Loucy (cell line): ENCODE measurements at regions not wholly inside any gene's neighbourhood (a gene's known extent, or its start where the extent isn't known, plus 50 kb on each side); places are given as distances from the start of the nearest gene placed in this dataset.

Experiments
- H2AFZ ChIP-seq: fragments of 200-600 bp; sonication (generic); 2 replicates; pipeline ENCODE4 v1.6.0; 2016; ENCODE audit warnings: antibody characterized with exemption, mild to moderate bottlenecking, low read length, moderate library complexity
- H3F3A ChIP-seq: fragments of 200-600 bp; 2 replicates; pipeline ENCODE4 v1.6.0; 2016; ENCODE audit warnings: antibody characterized with exemption, low read depth, mild to moderate bottlenecking
- H3K27me3 ChIP-seq: fragments of 200-600 bp; sonication (generic); 2 replicates; pipeline ENCODE4 v1.6.1; 2014; ENCODE audit warnings: low read length, mild to moderate bottlenecking; ENCODE audit not compliant: insufficient read depth, poor library complexity, severe bottlenecking
- H3K36me3 ChIP-seq: fragments of 200-600 bp; sonication (generic); 2 replicates; pipeline ENCODE4 v1.6.1; 2016; ENCODE audit warnings: low read length; ENCODE audit not compliant: insufficient read depth
- H3K4me1 ChIP-seq: fragments of 200-600 bp; sonication (generic); 2 replicates; pipeline ENCODE4 v1.5.1; 2014; ENCODE audit warnings: low read length, mild to moderate bottlenecking; ENCODE audit not compliant: insufficient read depth, poor library complexity, severe bottlenecking
- H3K4me2 ChIP-seq: fragments of 200-600 bp; sonication (generic); 2 replicates; pipeline ENCODE4 v1.6.0; 2014; ENCODE audit warnings: antibody characterized with exemption, low read length, low read depth, mild to moderate bottlenecking; ENCODE audit not compliant: poor library complexity, severe bottlenecking
- H3K4me3 ChIP-seq: fragments of 200-600 bp; sonication (generic); 2 replicates; pipeline ENCODE4 v1.5.1; 2014; ENCODE audit warnings: low read length, mild to moderate bottlenecking, mixed read lengths; ENCODE audit not compliant: poor library complexity, severe bottlenecking
- H3K79me2 ChIP-seq: fragments of 200-600 bp; sonication (generic); 2 replicates; pipeline ENCODE4 v1.6.1; 2014; ENCODE audit warnings: low read length; ENCODE audit not compliant: insufficient read depth
- H3K9ac ChIP-seq: fragments of 200-600 bp; sonication (generic); 2 replicates; pipeline ENCODE4 v1.6.0; 2014; ENCODE audit warnings: mild to moderate bottlenecking, low read depth, low read length, moderate library complexity; ENCODE audit not compliant: poor library complexity, severe bottlenecking
- H3K9me2 ChIP-seq: fragments of 200-600 bp; sonication (generic); replicated peaks from 2 replicates; pipeline ENCODE4 v1.6.1; 2016; ENCODE audit warnings: low read depth, low read length, mixed read lengths
- H3K9me3 ChIP-seq: fragments of 200-600 bp; sonication (generic); 2 replicates; pipeline ENCODE4 v1.6.1; 2014; ENCODE audit warnings: mild to moderate bottlenecking, antibody characterized with exemption, low read length, low read depth; ENCODE audit not compliant: insufficient read depth
- H4K20me1 ChIP-seq: fragments of 200-600 bp; sonication (generic); 2 replicates; pipeline ENCODE4 v1.6.0; 2014; ENCODE audit warnings: antibody characterized with exemption, low read length, mild to moderate bottlenecking; ENCODE audit not compliant: insufficient read depth, poor library complexity, severe bottlenecking
- EZH2phosphoT487 ChIP-seq: fragments of 200-600 bp; IDR thresholded peaks from 2 replicates; pipeline ENCODE4 v1.6.1; 2018; ENCODE audit warnings: antibody characterized with exemption, mild to moderate bottlenecking, moderate library complexity, borderline replicate concordance
- TF ChIP-seq, protein P1 (sequence below): fragments of 200-600 bp; sonication (generic); conservative IDR thresholded peaks from 2 replicates; pipeline ENCODE4 v1.5.1; 2014; ENCODE audit warnings: mild to moderate bottlenecking, antibody characterized with exemption, low read length

DNA sequence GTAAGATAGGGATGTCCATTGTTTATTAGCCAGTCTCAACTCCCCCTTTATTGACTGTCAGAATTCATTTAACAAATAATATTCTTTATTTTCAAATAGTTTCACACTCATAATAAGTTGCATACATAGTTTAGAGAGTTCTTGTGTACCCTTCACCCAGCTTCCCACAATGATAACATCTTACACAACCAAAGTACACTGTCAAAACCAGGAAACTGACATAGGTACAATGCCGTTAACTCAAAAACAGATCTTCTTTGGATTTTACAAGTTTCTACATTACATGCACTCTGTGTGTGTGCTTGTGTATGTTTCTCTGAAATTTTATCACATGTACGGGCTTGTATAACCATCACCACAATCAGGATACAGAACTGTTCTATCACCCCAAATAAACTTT is 64.4 kb upstream of the IFNLR1 start:
- H3K9ac ChIP-seq, result no peak overlapping the region
- no peaks in the 10 kb centered on the region for H3K9me3 ChIP-seq
- no peaks in the 10 kb centered on the region for H4K20me1 ChIP-seq
- H3K4me2 ChIP-seq, result no peak overlapping the region
- no peaks in the 10 kb centered on the region for H3K36me3 ChIP-seq
- no peaks in the 10 kb centered on the region for H3K9me2 ChIP-seq
- H3K79me2 ChIP-seq, result no peaks in the 10 kb centered on the region
- H3F3A ChIP-seq, result no peaks in the 10 kb centered on the region
- H3K4me1 ChIP-seq, result no peaks in the 10 kb centered on the region
- no peaks in the 10 kb centered on the region for H3K27me3 ChIP-seq
- H2AFZ ChIP-seq, result no peak overlapping the region
- no peak overlapping the region for H3K4me3 ChIP-seq
- TF ChIP-seq, protein P1, sequence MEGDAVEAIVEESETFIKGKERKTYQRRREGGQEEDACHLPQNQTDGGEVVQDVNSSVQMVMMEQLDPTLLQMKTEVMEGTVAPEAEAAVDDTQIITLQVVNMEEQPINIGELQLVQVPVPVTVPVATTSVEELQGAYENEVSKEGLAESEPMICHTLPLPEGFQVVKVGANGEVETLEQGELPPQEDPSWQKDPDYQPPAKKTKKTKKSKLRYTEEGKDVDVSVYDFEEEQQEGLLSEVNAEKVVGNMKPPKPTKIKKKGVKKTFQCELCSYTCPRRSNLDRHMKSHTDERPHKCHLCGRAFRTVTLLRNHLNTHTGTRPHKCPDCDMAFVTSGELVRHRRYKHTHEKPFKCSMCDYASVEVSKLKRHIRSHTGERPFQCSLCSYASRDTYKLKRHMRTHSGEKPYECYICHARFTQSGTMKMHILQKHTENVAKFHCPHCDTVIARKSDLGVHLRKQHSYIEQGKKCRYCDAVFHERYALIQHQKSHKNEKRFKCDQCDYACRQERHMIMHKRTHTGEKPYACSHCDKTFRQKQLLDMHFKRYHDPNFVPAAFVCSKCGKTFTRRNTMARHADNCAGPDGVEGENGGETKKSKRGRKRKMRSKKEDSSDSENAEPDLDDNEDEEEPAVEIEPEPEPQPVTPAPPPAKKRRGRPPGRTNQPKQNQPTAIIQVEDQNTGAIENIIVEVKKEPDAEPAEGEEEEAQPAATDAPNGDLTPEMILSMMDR, result no peak
- TF ChIP-seq EZH2phosphoT487, result no peak

DNA sequence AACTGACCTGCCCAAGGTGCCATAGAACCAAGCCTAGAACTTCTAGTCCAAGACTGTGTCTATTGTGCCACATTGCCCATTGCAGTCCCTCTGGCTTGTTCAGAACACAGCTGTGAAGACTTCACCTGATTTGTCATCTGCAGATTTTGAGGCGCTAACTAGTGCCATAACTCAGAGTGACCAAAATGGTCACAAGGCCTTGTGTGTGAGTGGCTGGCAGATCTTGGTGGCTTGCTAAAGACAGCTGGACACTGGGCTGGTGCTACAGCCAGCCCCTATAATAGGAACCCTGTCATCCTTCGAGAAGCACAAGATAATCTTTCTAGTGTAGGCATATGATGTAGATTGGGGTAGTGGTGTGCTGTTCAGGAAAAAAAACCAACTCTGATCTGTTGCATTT is 63.7 kb upstream of the IFNLR1 start:
- H3K4me2 ChIP-seq, result no peak overlapping the region
- H3K9me2 ChIP-seq, result no peaks in the 10 kb centered on the region
- H3K79me2 ChIP-seq, result no peaks in the 10 kb centered on the region
- H4K20me1 ChIP-seq, result no peaks in the 10 kb centered on the region
- H3K27me3 ChIP-seq, result no peaks in the 10 kb centered on the region
- TF ChIP-seq, protein P1, result no peak
- TF ChIP-seq EZH2phosphoT487, result no peak
- no peaks in the 10 kb centered on the region for H3K4me1 ChIP-seq
- no peak overlapping the region for H3K9ac ChIP-seq
- no peak overlapping the region for H3K4me3 ChIP-seq
- no peaks in the 10 kb centered on the region for H3K36me3 ChIP-seq
- H3K9me3 ChIP-seq, result no peaks in the 10 kb centered on the region
- H2AFZ ChIP-seq, result no peak overlapping the region
- H3F3A ChIP-seq, result no peaks in the 10 kb centered on the region

DNA sequence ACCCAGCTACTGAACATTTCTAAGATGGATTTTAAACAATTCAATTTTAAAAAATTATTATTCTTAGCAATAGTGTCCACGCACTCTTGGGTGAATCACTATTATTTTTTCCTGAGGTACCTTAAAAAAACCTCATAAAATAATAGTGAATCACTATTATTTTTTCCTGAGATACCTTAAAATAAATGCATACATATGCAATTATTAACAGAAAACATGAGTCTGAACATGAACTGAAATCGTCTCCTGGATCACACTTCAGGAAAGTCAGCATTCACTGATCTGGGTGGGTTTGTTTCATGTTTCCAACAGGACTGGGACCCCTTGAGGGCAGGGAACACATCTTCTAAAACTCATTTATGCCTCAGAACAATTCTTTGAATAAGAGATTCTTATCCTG is 63.1 kb upstream of the IFNLR1 start:
- Histone ChIP-seq H3F3A (no peaks in the 10 kb centered on the region), H3K4me1 (no peaks in the 10 kb centered on the region), H3K4me2 (no peak overlapping the region), H4K20me1 (no peaks in the 10 kb centered on the region), H2AFZ (no peak overlapping the region), H3K9me3 (no peaks in the 10 kb centered on the region), H3K4me3 (no peak overlapping the region), H3K9ac (no peak overlapping the region), H3K9me2 (no peaks in the 10 kb centered on the region), H3K79me2 (no peaks in the 10 kb centered on the region), H3K36me3 (no peaks in the 10 kb centered on the region), H3K27me3 (no peaks in the 10 kb centered on the region)
- TF ChIP-seq, protein P1, result no peak
- TF ChIP-seq EZH2phosphoT487, result no peak
